NCI-H2107 treated with DMSO at 0.1 percent for 48 hours (cell line): ENCODE measurements at regions not wholly inside any gene's neighbourhood (a gene's known extent, or its start where the extent isn't known, plus 50 kb on each side); places are given as distances from the start of the nearest gene placed in this dataset.
"Not testable (repeated sequence)": the region's sequence is repeated elsewhere in the genome, so short reads cannot be mapped to it uniquely, and the experiment has no call there.

ENCODE experiments used
- DNase-seq: peaks from one replicate; lab custom pipeline; 2025; ENCODE audit not compliant: unreplicated experiment; lab: John Stamatoyannopoulos, UW

DNA sequence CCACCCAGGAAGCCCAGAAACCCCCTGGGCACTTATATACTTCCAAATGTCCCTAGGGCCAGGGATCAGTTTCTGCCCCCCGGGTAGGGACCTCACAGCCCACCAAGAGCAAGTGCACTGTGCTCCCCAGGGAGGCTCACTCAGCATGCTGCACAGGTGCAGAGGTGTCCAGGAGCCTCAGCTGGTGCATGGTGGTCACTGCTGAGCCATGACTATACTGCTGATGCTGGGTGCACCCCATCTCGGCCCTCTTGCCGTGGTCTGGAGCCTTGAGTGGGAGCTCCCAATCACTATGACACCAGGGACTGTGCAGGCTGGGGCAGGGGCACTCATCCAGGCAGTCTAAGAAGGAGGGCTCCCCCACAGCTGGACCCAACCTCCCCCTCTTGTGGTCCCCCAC, 617.8 kb upstream of the RAB6C start:
- no peak for DNase-seq

GRCh38 chr2:129366263-129366662, 613.2 kb upstream of the RAB6C start:
- DNase-seq, result no peak

DNA sequence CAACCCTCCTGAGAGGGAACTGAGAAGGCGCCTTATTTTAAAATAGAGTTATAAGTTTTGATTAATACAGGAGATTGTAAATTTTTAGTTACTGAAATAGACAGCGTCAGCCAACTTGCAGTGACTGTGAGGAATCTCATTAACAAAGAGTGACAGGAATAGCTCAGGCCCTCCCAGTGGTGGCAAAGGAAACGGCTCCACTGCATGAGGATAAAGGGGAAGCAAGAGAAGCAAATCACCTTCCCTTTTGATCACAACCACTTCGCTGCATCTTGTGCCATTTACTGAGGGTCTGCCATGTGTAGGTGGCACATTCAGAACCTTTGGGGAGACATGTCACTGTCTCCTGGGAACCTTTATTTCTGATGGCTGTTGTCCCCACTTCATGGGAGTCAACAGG, 612.4 kb upstream of the RAB6C start:
- DNase-seq, result no peak

DNA sequence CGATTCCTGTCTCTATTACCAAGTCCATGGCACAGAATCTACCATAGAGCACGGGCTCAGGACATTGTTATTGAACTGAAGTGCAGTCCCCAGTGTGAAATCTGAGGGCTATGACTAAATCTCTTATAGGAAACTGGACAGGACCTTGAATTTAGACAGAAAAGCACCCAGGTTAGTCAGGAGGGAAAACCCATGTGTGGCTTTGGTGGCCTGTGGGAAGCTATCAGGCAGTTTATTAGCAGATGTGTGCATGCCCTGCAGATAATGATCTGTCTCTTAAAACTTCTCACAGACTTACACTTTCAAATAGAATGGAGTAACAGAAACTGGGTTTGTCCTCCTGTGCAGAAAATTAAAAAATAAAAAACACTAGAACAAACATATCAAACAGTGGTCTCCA, 610.0 kb upstream of the RAB6C start:
- DNase-seq, result no peak

GRCh38 chr2:129374452-129374851, 605.0 kb upstream of the RAB6C start:
- DNase-seq, result no peak

DNA sequence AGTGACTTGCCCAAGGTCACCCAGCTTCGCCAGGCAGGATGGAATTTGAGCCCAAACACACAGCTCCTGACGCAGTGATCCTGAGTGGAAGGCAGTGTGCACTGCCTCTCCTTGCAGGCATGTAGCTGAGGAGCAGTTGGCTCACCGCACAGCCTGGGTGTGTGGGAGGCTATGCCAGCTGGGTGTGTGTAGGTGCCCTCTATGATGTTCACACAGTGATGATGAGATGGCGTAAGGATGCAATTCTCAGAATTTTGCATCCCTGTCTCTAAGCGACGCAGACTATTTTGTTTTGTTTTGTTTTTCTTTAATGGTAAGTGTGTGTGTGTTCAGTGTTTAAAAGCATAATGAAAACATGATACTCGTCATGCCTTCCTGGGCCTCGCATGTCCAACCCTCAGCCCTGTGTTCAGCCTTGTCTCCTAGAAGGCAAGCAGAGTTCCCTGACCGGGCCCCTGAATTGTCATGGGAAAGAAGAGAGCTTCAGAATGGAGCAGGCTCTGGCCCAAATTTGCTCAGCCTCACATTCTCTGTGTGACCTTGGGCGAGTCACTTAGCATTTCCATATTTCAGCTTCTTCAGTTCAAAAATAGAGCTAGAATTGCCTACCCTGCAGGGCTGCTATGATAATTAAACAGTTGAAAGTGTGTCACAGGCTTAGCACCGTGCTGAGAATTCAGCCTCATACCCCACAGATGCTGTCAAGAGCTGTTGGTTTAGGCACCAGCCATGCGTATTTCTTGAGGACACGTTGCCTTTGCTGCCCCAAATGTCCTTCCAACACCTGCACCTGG, 603.6 kb upstream of the RAB6C start:
- DNase-seq, result no peak

- no peak for DNase-seq
These were observed 602.9 kb upstream of the RAB6C start for GRCh38 chr2:129376426-129377077.

DNA sequence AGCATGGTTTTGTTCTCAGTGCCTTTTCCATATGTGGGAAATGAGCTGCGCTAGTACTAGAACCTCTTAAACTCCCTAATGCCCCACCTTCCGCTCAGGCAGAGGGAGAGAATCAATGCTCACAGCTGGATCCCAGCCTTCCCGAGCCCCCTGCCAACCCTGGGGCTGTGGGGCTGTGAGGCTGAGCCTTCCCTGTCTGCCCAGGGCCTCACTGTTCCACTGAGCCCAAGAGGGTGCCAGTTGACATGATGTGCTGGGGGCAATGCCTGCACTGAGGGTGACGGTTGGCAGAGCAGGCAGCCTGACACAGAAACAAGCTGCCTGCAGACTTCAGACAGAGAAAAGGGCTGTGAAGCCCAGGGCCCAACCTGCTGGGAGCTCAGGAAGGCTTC, 602.4 kb upstream of the RAB6C start:
- no peak for DNase-seq

DNA sequence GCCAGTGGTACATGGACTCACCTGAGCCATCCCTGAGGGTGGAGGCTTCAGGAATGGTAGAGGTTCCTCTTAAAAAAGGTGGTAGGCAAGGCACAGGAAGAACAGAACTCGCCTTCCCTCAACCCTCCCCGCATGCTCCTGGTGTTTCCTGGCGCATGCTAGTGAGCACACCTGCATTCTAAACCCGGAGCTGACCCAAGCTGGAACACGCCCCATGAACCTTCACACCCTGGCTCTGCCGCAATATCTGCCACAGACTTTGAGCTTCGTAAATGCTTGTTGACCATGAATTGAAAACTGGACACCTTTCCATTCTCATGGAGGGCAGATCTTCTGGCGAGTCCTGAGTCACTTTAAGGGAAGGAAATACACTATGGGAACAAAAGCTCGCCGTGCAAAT, 601.3 kb upstream of the RAB6C start:
- no peak for DNase-seq

DNA sequence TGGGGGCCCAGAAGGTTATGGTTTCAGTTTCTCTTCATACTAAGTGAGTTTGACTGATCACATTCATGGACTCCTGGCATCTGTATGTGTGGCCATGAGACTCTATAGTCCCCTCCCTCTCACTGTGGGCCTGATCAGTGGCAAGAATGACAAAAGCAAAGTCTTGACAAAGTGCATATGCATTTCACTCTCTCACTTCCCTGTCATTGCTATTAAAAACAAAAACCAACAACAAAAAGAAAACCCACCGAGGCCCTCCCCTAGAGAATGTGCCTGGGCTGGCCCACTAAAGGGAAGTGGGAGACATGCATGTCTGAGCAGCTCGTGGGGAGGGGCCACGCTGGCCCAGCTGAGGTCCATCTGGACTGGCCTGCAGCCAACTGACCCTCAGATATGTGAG, 600.1 kb upstream of the RAB6C start:
- no peak for DNase-seq

GRCh38 chr2:129381789-129382188, 597.7 kb upstream of the RAB6C start:
- no peak for DNase-seq

GRCh38 chr2:129388870-129389269, 590.6 kb upstream of the RAB6C start:
- no peak for DNase-seq

DNA sequence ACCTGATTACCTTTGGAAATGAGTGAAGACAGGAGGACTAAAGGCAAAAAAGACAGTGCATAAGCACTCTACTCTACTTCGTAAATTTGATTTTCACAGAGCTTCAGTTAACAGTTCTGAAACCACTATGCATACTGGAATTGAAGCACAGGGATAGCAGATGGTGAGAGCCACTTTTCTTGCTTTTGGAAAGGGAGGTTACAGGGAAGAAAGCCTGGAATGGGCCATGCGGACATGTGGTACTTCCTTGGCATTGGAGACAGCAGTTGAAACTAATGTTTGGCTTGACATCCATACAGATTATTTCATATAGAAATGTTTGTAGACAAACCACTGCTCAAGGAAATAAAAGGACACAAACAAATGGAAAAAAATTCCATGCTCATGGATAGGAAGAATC, 585.6 kb upstream of the RAB6C start:
- DNase-seq, result no peak

DNA sequence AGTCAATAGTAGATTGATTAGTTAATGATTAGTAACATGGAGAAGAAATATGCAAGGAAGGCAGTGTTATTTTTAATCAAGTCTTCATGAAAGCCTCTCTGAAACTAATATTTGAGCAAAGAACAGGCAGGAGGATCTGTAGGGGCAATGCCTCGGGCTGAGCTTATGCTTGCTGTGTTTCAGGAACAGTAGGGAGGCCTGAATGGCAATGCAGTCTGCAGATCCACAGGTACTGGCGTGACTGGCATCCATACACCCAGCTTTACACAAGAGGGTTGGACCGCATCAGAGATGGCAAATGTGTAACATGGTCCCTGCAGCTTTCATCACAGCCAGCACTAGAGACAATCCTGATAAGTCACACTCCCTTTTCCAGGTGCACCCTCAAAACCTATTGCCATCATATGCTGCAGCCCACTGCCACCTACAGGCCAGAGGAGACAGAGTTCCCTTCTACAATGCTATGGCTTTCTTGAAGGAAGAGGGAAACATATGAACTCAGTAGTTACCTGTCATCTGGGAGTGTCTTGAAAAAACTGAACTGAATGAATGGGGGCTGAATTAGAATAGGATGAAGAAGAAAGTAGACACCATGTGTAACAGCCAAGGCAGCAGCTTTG, 582.4 kb upstream of the RAB6C start:
- peak; percentile 70 for DNase-seq

- no peak for DNase-seq
These were observed 578.6 kb upstream of the RAB6C start for GRCh38 chr2:129400826-129401225.

DNA sequence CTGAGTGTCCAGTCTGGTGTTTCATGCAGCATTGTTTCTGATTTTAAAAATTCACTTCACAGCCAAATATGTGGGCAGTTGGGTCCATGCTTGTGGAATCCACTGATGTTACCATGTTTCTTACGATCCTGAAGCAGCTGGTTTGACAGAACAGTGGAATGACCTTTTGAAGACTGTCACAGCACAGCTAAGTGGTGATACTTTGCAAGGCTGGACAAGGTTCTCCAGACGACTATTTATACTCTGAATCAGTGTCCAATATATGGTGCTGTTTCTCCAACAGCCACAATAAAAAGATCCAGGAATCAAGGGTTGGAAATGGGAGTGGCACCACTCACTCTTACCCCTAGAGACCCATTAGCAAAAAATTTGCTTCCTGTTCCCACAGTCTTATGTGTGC, 577.4 kb upstream of the RAB6C start:
- DNase-seq, result no peak

DNA sequence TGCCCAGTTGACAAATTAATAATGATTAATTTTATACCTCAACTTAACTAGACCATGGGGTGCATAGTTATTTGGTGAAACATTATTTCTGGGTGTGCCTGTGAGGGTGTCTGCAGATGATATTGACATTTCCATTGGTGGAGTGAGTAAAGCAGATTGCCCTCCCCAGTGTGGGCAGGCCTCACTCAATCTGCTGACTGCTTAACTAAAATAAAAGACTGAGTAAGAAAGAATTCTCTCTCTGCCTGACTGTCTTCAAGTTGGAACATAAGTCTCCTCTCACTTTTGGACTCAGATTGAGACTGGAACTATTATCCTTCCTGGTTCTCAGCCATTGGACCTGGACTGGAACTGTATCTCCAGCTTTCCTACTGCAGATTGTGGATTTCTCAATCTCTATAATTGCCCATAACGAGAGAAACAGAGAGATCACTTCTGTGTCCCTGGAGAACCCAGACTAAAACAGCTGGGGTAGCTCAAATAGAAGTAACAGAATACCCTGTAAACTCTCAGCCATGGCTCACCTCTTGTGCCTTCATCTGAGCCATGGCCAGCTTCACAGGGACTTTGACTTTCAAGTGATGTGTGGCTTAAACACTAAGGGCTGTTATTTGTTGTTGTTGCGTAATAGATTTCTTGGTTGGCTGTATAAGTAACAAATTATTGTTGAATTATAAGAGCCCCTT, 575.3 kb upstream of the RAB6C start:
- DNase-seq, result peak; percentile 30

DNA sequence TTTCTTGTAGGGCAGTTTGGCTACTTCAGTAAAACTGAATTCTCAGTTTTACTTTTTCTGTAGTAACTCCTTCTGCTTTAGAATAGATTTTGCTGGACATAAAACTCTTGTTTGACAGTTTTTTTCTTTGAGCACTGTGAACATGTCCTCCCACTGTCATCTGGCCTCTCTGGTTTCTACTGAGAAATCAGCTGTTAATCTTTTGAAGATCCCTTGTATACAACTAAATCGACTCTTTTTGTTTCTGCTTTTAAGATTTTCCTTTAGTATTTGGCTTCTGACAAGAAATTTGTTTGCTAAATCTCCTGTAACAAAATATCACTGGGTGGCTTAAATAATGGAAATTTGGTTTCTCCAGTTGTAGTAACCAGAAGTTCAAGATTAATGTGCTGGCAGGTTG, 570.9 kb upstream of the RAB6C start:
- no peak for DNase-seq

DNA sequence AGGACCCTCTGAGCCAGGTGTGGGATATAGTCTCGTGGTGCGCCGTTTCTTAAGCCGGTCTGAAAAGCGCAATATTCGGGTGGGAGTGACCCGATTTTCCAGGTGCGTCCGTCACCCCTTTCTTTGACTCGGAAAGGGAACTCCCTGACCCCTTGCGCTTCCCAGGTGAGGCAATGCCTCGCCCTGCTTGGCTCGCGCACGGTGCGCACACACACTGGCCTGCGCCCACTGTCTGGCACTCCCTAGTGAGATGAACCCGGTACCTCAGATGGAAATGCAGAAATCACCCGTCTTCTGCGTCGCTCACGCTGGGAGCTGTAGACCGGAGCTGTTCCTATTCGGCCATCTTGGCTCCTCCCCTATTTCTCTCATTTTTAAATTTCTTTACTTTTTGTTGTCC, 562.4 kb upstream of the RAB6C start:
- DNase-seq, result not testable (repeated sequence)

GRCh38 chr2:129422028-129422427, 557.4 kb upstream of the RAB6C start:
- no peak for DNase-seq

DNA sequence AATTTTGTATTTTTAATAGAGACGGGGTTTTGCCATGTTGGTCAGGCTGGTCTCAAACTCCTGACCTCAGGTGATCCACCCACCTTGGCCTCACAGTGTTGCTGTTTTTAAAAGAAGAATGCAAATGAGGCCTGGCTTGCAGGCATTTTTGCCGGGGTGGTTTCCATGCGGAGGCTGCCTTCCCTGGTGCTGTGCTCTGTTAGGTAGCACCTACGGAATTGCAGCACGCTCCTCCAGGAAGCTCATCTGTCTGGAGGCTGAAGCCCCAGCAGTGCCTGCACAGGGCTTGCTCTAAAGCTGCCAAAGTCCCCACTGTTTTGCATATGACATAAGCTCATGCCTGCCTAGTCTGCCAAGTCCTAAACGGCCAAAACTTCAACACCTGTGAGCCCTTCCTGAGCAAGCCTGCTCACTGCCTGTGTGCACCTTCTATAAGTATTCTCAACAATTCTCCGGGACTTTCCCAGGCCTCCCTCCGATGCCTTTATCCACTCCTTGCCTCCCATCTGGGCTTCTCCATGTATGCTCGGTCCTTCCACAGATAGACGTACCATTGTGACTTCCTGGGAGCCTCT, 551.3 kb upstream of the RAB6C start:
- DNase-seq, result no peak
